Loucy (cell line): ENCODE measurements at regions not wholly inside any gene's neighbourhood (a gene's known extent, or its start where the extent isn't known, plus 50 kb on each side); places are given as distances from the start of the nearest gene placed in this dataset.
"Not testable (repeated sequence)": the region's sequence is repeated elsewhere in the genome, so short reads cannot be mapped to it uniquely, and the experiment has no call there.

Source experiments
- H2AFZ ChIP-seq: fragments of 200-600 bp; sonication (generic); 2 replicates; pipeline ENCODE4 v1.6.0; 2016; ENCODE audit warnings: antibody characterized with exemption, mild to moderate bottlenecking, low read length, moderate library complexity
- H3F3A ChIP-seq: fragments of 200-600 bp; 2 replicates; pipeline ENCODE4 v1.6.0; 2016; ENCODE audit warnings: antibody characterized with exemption, low read depth, mild to moderate bottlenecking
- H3K27me3 ChIP-seq: fragments of 200-600 bp; sonication (generic); 2 replicates; pipeline ENCODE4 v1.6.1; 2014; ENCODE audit warnings: low read length, mild to moderate bottlenecking; ENCODE audit not compliant: insufficient read depth, poor library complexity, severe bottlenecking
- H3K36me3 ChIP-seq: fragments of 200-600 bp; sonication (generic); 2 replicates; pipeline ENCODE4 v1.6.1; 2016; ENCODE audit warnings: low read length; ENCODE audit not compliant: insufficient read depth
- H3K4me1 ChIP-seq: fragments of 200-600 bp; sonication (generic); 2 replicates; pipeline ENCODE4 v1.5.1; 2014; ENCODE audit warnings: low read length, mild to moderate bottlenecking; ENCODE audit not compliant: insufficient read depth, poor library complexity, severe bottlenecking
- H3K4me2 ChIP-seq: fragments of 200-600 bp; sonication (generic); 2 replicates; pipeline ENCODE4 v1.6.0; 2014; ENCODE audit warnings: antibody characterized with exemption, low read length, low read depth, mild to moderate bottlenecking; ENCODE audit not compliant: poor library complexity, severe bottlenecking
- H3K4me3 ChIP-seq: fragments of 200-600 bp; sonication (generic); 2 replicates; pipeline ENCODE4 v1.5.1; 2014; ENCODE audit warnings: low read length, mild to moderate bottlenecking, mixed read lengths; ENCODE audit not compliant: poor library complexity, severe bottlenecking
- H3K79me2 ChIP-seq: fragments of 200-600 bp; sonication (generic); 2 replicates; pipeline ENCODE4 v1.6.1; 2014; ENCODE audit warnings: low read length; ENCODE audit not compliant: insufficient read depth
- H3K9ac ChIP-seq: fragments of 200-600 bp; sonication (generic); 2 replicates; pipeline ENCODE4 v1.6.0; 2014; ENCODE audit warnings: mild to moderate bottlenecking, low read depth, low read length, moderate library complexity; ENCODE audit not compliant: poor library complexity, severe bottlenecking
- H3K9me2 ChIP-seq: fragments of 200-600 bp; sonication (generic); replicated peaks from 2 replicates; pipeline ENCODE4 v1.6.1; 2016; ENCODE audit warnings: low read depth, low read length, mixed read lengths
- H3K9me3 ChIP-seq: fragments of 200-600 bp; sonication (generic); 2 replicates; pipeline ENCODE4 v1.6.1; 2014; ENCODE audit warnings: mild to moderate bottlenecking, antibody characterized with exemption, low read length, low read depth; ENCODE audit not compliant: insufficient read depth
- H4K20me1 ChIP-seq: fragments of 200-600 bp; sonication (generic); 2 replicates; pipeline ENCODE4 v1.6.0; 2014; ENCODE audit warnings: antibody characterized with exemption, low read length, mild to moderate bottlenecking; ENCODE audit not compliant: insufficient read depth, poor library complexity, severe bottlenecking
- EZH2phosphoT487 ChIP-seq: fragments of 200-600 bp; IDR thresholded peaks from 2 replicates; pipeline ENCODE4 v1.6.1; 2018; ENCODE audit warnings: antibody characterized with exemption, mild to moderate bottlenecking, moderate library complexity, borderline replicate concordance
- TF ChIP-seq, protein P1 (sequence below): fragments of 200-600 bp; sonication (generic); conservative IDR thresholded peaks from 2 replicates; pipeline ENCODE4 v1.5.1; 2014; ENCODE audit warnings: mild to moderate bottlenecking, antibody characterized with exemption, low read length

- H3K9me3 ChIP-seq, result no peaks in the 10 kb centered on the region
- no peak overlapping the region for H3K9ac ChIP-seq
- TF ChIP-seq, protein P1, sequence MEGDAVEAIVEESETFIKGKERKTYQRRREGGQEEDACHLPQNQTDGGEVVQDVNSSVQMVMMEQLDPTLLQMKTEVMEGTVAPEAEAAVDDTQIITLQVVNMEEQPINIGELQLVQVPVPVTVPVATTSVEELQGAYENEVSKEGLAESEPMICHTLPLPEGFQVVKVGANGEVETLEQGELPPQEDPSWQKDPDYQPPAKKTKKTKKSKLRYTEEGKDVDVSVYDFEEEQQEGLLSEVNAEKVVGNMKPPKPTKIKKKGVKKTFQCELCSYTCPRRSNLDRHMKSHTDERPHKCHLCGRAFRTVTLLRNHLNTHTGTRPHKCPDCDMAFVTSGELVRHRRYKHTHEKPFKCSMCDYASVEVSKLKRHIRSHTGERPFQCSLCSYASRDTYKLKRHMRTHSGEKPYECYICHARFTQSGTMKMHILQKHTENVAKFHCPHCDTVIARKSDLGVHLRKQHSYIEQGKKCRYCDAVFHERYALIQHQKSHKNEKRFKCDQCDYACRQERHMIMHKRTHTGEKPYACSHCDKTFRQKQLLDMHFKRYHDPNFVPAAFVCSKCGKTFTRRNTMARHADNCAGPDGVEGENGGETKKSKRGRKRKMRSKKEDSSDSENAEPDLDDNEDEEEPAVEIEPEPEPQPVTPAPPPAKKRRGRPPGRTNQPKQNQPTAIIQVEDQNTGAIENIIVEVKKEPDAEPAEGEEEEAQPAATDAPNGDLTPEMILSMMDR, result no peak
- TF ChIP-seq EZH2phosphoT487, result no peak
- H3K4me2 ChIP-seq, result no peak overlapping the region
- H3F3A ChIP-seq, result no peaks in the 10 kb centered on the region
- H3K27me3 ChIP-seq, result no peaks in the 10 kb centered on the region
- no peaks in the 10 kb centered on the region for H4K20me1 ChIP-seq
- no peak overlapping the region for H2AFZ ChIP-seq
- H3K9me2 ChIP-seq, result no peaks in the 10 kb centered on the region
- no peaks in the 10 kb centered on the region for H3K36me3 ChIP-seq
- H3K79me2 ChIP-seq, result no peaks in the 10 kb centered on the region
- no peak overlapping the region for H3K4me3 ChIP-seq
- no peaks in the 10 kb centered on the region for H3K4me1 ChIP-seq
Measured at GRCh38 chr4:27973700-27974099, 1113.1 kb downstream of the STIM2 start.

DNA sequence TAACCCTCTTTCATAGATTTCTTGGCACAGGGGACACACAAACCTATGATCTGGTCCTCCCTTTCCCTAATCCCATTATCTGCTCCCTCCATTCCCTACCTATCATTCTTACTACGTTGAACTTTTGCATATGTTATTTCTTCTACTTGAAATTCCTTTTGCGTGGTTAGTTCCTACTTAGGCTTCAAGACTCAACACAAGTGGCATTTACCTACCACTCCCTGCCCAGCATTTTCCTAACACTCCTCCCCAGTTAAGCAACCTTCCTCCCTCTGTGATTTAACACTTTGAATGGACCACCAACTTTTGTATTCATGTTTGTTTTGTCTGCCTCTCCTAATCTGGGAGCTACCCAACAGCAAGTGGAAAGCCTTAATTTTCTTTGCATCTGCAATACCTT is 1113.7 kb downstream of the STIM2 start:
- no peak overlapping the region for H3K4me2 ChIP-seq
- H3F3A ChIP-seq, result no peaks in the 10 kb centered on the region
- H4K20me1 ChIP-seq, result no peaks in the 10 kb centered on the region
- no peak overlapping the region for H3K4me3 ChIP-seq
- TF ChIP-seq, protein P1, result no peak
- no peak for TF ChIP-seq EZH2phosphoT487
- H3K9me3 ChIP-seq, result no peaks in the 10 kb centered on the region
- no peaks in the 10 kb centered on the region for H3K9me2 ChIP-seq
- H2AFZ ChIP-seq, result no peak overlapping the region
- H3K4me1 ChIP-seq, result no peaks in the 10 kb centered on the region
- no peaks in the 10 kb centered on the region for H3K36me3 ChIP-seq
- no peaks in the 10 kb centered on the region for H3K79me2 ChIP-seq
- no peaks in the 10 kb centered on the region for H3K27me3 ChIP-seq
- H3K9ac ChIP-seq, result no peak overlapping the region

DNA sequence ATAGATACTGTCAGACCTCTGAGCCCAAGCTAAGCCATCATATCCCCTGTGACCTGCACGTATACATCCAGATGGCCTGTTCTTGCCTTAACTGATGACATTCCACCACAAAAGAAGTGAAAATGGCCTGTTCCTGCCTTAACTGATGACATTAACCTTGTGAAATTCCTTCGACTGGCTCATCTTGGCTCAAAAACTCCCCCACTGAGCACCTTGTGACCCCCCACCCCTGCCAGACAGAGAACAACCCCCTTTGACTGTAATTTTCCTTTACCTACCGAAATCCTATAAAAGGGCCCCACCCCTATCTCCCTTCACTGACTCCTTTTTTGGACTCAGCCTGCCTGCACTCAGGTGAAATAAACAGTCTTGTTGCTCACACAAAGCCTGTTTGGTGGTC is 1114.2 kb downstream of the STIM2 start:
- H3K9me3 ChIP-seq, H3K4me3 ChIP-seq, H3K79me2 ChIP-seq, H4K20me1 ChIP-seq, H3F3A ChIP-seq, H3K36me3 ChIP-seq, H3K9me2 ChIP-seq, H3K9ac ChIP-seq, H3K4me2 ChIP-seq, H3K27me3 ChIP-seq, H3K4me1 ChIP-seq, H2AFZ ChIP-seq: not testable (repeated sequence)

DNA sequence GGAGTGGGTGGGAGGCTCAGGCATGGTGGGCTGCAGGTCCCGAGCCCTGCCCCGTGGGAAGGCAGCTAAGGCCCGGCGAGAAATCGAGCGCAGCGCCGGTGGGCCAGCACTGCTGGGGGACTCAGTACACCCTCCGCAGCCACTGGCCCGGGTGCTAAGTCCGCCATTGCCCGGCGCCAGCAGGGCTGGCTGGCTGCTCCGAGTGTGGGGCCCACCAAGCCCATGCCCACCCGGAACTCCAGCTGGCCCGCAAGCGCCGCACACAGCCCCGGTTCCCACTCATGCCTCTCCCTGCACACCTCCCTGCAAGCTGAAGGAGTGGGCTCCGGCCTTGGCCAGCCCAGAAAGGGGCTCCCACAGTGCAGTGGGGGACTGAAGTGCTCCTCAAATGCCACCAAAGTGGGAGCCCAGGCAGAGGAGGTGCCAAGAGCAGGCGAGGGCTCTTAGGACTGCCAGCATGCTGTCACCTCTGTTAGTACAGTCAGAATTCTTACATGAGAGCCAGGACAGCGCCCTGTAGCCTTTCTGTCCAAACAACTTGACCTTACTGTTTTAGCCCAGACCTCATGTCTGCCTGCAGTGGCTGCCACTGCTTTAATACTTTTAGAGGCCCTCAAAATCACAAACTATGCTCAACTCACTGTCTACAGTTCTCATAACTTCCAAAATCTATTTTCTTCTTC is 1117.9 kb downstream of the STIM2 start:
- not testable (repeated sequence) for H3K27me3 ChIP-seq, H3K4me3 ChIP-seq, H3K79me2 ChIP-seq, H3F3A ChIP-seq, H3K9me2 ChIP-seq, H3K36me3 ChIP-seq, H3K4me2 ChIP-seq, H3K9ac ChIP-seq, H2AFZ ChIP-seq, H3K4me1 ChIP-seq, H3K9me3 ChIP-seq, H4K20me1 ChIP-seq
